ENCODE measurements at regions not wholly inside any gene's neighbourhood (a gene's known extent, or its start where the extent isn't known, plus 50 kb on each side); places are given as distances from the start of the nearest gene placed in this dataset.

GRCh38 chr11:116454020-116454645 lies 318.7 kb downstream of the BUD13 start:
- DNase-seq (ENCODE audit: low spot score) (peak; percentile 43), ATAC-seq (peak; percentile 87), FAIRE-seq (peak; percentile 55)
- Histone ChIP-seq H2AFZ (ENCODE audit: low read length) (no peak overlapping the region), H3K9me3 (ENCODE audit: low read length) (peaks cover 7% of the 10 kb centered on the region; the same call in 1 of the 2 replicates), H3K27ac (ENCODE audit: extremely low read length, insufficient read depth, low read length) (no peak overlapping the region), H4K20me1 (ENCODE audit: insufficient read depth, low read length) (no peaks in the 10 kb centered on the region), H3K4me1 (ENCODE audit: insufficient read depth, low read length) (no peaks in the 10 kb centered on the region), H3K9ac (ENCODE audit: insufficient read depth, low read depth, low read length) (no peak overlapping the region), H3K79me2 (ENCODE audit: insufficient read depth, low read length) (no peaks in the 10 kb centered on the region), H3K4me3 (replicated peaks in 1 of 3; ENCODE audit: insufficient read depth in 1 of 3, low read depth in 2 of 3, low read length in 3 of 3) (no peak overlapping the region), H3K27me3 (ENCODE audit: control insufficient read depth in 1 of 2, insufficient read depth in 2 of 2, low read length in 2 of 2) (no peaks in the 10 kb centered on the region), H3K4me2 (ENCODE audit: low read depth, low read length) (no peak overlapping the region), H3K36me3 (replicated peaks in 1 of 2; ENCODE audit: control insufficient read depth in 1 of 2, insufficient read depth in 2 of 2, low read length in 2 of 2) (no peaks in the 10 kb centered on the region)
- CTCF ChIA-PET (ENCODE audit: low intra/inter-chr PET ratio, low total read pairs): interaction anchor here (1.6 kb wide), 1 partner anchor 45 kb away, joined by 15 read pairs; no protein-coding TSS in a partner anchor
- WGBS (ENCODE audit: low lambda C conversion rate): 38% methylated on average over 8 of the region's 9 CpGs
- POLR2A ChIA-PET: no interaction called here
- BruUV-seq (replicated peaks): no TSS peak
- TF ChIP-seq ELF3 (CRISPR knock-in tag; IDR thresholded peaks at IDR 0.05) (peak; percentile 32; the same call in 1 of the 2 replicates), STAG1 (CRISPR knock-in tag; IDR thresholded peaks at IDR 0.05) (peak; percentile 62), HOXD1 (CRISPR knock-in tag; IDR thresholded peaks at IDR 0.05) (no peak), RAD21 (CRISPR knock-in tag; IDR thresholded peaks at IDR 0.05) (0 out of 2 replicates have a peak, but pooled peaks have one; percentile 47), ZSCAN31 (CRISPR knock-in tag; IDR thresholded peaks at IDR 0.05; ENCODE audit: low read depth) (no peak), ATF1 (CRISPR knock-in tag; IDR thresholded peaks at IDR 0.05) (no peak), SMC3 (IDR thresholded peaks at IDR 0.05; ENCODE audit: low read length) (peak; percentile 90), TEAD3 (CRISPR knock-in tag; optimal IDR thresholded peaks at IDR 0.05; ENCODE audit: borderline replicate concordance) (peak; percentile 66), PITX1 (CRISPR knock-in tag; IDR thresholded peaks at IDR 0.05) (0 out of 2 replicates have a peak, but pooled peaks have one; percentile 29), GATAD2A (CRISPR knock-in tag; IDR thresholded peaks at IDR 0.05) (0 out of 2 replicates have a peak, but pooled peaks have one; percentile 21)
- TF ChIP-seq, protein P1, sequence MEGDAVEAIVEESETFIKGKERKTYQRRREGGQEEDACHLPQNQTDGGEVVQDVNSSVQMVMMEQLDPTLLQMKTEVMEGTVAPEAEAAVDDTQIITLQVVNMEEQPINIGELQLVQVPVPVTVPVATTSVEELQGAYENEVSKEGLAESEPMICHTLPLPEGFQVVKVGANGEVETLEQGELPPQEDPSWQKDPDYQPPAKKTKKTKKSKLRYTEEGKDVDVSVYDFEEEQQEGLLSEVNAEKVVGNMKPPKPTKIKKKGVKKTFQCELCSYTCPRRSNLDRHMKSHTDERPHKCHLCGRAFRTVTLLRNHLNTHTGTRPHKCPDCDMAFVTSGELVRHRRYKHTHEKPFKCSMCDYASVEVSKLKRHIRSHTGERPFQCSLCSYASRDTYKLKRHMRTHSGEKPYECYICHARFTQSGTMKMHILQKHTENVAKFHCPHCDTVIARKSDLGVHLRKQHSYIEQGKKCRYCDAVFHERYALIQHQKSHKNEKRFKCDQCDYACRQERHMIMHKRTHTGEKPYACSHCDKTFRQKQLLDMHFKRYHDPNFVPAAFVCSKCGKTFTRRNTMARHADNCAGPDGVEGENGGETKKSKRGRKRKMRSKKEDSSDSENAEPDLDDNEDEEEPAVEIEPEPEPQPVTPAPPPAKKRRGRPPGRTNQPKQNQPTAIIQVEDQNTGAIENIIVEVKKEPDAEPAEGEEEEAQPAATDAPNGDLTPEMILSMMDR (CRISPR knock-in tag; IDR thresholded peaks at IDR 0.05): peak; percentile 78
- intact Hi-C loops (cut with micrococcal nuclease; ENCODE audit: unreplicated experiment): loop anchor here (1.0 kb wide), 1 partner anchor 45 kb away; no protein-coding TSS in a partner anchor
- in situ Hi-C loops (cut with HindIII; ENCODE audit: extremely low pct_ligation_motif_present, low pct_unique_long_range_greater_than_20kb): no loop called here

Data from HepG2 (cell line).